ENCODE measurements at regions not wholly inside any gene's neighbourhood (a gene's known extent, or its start where the extent isn't known, plus 50 kb on each side); places are given as distances from the start of the nearest gene placed in this dataset.

GRCh38 chr10:85177767-85178166 lies 849.4 kb downstream of the CCSER2 start:
- no peak for DNase-seq (ENCODE audit: low spot score)
- Histone ChIP-seq H3K4me3 (no peak overlapping the region), H3K4me1 (no peaks in the 10 kb centered on the region), H3K9me3 (no peaks in the 10 kb centered on the region), H3K27ac (no peak overlapping the region), H3K27me3 (no peaks in the 10 kb centered on the region), H3K36me3 (no peaks in the 10 kb centered on the region)
- no peak for TF ChIP-seq CTCF (IDR thresholded peaks at IDR 0.05)

- Histone ChIP-seq H3K27ac (no peak overlapping the region), H3K36me3 (no peaks in the 10 kb centered on the region), H3K4me1 (no peaks in the 10 kb centered on the region), H3K4me3 (no peak overlapping the region), H3K27me3 (no peaks in the 10 kb centered on the region), H3K9me3 (no peaks in the 10 kb centered on the region)
- DNase-seq (ENCODE audit: low spot score), result no peak
- no peak for TF ChIP-seq CTCF (IDR thresholded peaks at IDR 0.05)
These were observed 858.7 kb downstream of the CCSER2 start for GRCh38 chr10:85187047-85187446.

- Histone ChIP-seq H3K27ac (no peak overlapping the region), H3K4me3 (no peak overlapping the region), H3K36me3 (no peaks in the 10 kb centered on the region), H3K4me1 (no peaks in the 10 kb centered on the region), H3K27me3 (no peaks in the 10 kb centered on the region), H3K9me3 (no peaks in the 10 kb centered on the region)
- TF ChIP-seq CTCF (IDR thresholded peaks at IDR 0.05), result no peak
- no peak for DNase-seq (ENCODE audit: low spot score)
These were observed 860.5 kb downstream of the CCSER2 start for GRCh38 chr10:85188770-85189484.

- Histone ChIP-seq H3K27me3 (no peaks in the 10 kb centered on the region), H3K9me3 (no peaks in the 10 kb centered on the region), H3K36me3 (no peaks in the 10 kb centered on the region), H3K4me1 (no peaks in the 10 kb centered on the region), H3K27ac (no peak overlapping the region), H3K4me3 (no peak overlapping the region)
- no peak for TF ChIP-seq CTCF (IDR thresholded peaks at IDR 0.05)
- DNase-seq (ENCODE audit: low spot score), result no peak
These were observed 865.4 kb downstream of the CCSER2 start for GRCh38 chr10:85193796-85194195.

- H3K27ac ChIP-seq, result no peak overlapping the region
- no peaks in the 10 kb centered on the region for H3K4me1 ChIP-seq
- H3K27me3 ChIP-seq, result no peaks in the 10 kb centered on the region
- no peak overlapping the region for H3K4me3 ChIP-seq
- no peaks in the 10 kb centered on the region for H3K9me3 ChIP-seq
- TF ChIP-seq CTCF (IDR thresholded peaks at IDR 0.05), result no peak
- H3K36me3 ChIP-seq, result no peaks in the 10 kb centered on the region
- DNase-seq (ENCODE audit: low spot score), result no peak
These were observed 866.3 kb downstream of the CCSER2 start for GRCh38 chr10:85194706-85195105.

GRCh38 chr10:85195596-85195995 lies 867.2 kb downstream of the CCSER2 start:
- Histone ChIP-seq H3K4me3 (no peak overlapping the region), H3K27me3 (no peaks in the 10 kb centered on the region), H3K27ac (no peak overlapping the region), H3K4me1 (no peaks in the 10 kb centered on the region), H3K9me3 (no peaks in the 10 kb centered on the region), H3K36me3 (no peaks in the 10 kb centered on the region)
- no peak for TF ChIP-seq CTCF (IDR thresholded peaks at IDR 0.05)
- DNase-seq (ENCODE audit: low spot score), result no peak

Measured in right atrium auricular region (tissue), 2 donors.